Tibial nerve (tissue), 4 donors: ENCODE measurements at regions not wholly inside any gene's neighbourhood (a gene's known extent, or its start where the extent isn't known, plus 50 kb on each side); places are given as distances from the start of the nearest gene placed in this dataset.

ENCODE experiments used
- DNase-seq, 2 donors: peaks; one replicate each; pipeline ENCODE4 v3.0.0-alpha.2; 2019; ENCODE audit warnings: low spot score in 2 of 2
- H3K27ac ChIP-seq, 4 donors: fragments of 200-600 bp; sonication (generic) in 3 of 4; one replicate each; pipeline ENCODE4 v1.5.1; 2017 to 2019; ENCODE audit warnings: mild to moderate bottlenecking in 1 of 4
- H3K27me3 ChIP-seq, 2 donors: fragments of 200-600 bp; sonication (generic) in 1 of 2; one replicate each; pipeline versions ENCODE4 v1.5.1 to v1.6.0; 2017 to 2019
- H3K36me3 ChIP-seq, 3 donors: fragments of 200-600 bp; sonication (generic); one replicate each; pipeline ENCODE4 v1.5.1; 2018 to 2019
- H3K4me1 ChIP-seq, 4 donors: fragments of 200-600 bp; sonication (generic) in 3 of 4; one replicate each; pipeline ENCODE4 v1.5.1; 2017 to 2019
- H3K4me3 ChIP-seq, 4 donors: fragments of 200-600 bp; sonication (generic) in 3 of 4; one replicate each; pipeline ENCODE4 v1.5.1; 2017 to 2019; ENCODE audit warnings: mild to moderate bottlenecking in 1 of 4, moderate library complexity in 1 of 4
- H3K9me3 ChIP-seq, 4 donors: fragments of 200-600 bp; sonication (generic) in 3 of 4; one replicate each; pipeline ENCODE4 v1.5.1; 2017 to 2019
- CTCF ChIP-seq, 5 experiments: fragments of 200-600 bp in 3 of 5; fragments of 450-650 bp in 2 of 5; sonication (generic) in 3 of 5; IDR thresholded peaks; one replicate each; pipeline ENCODE4 v1.5.1; 2016 to 2019; ENCODE audit warnings: antibody characterized with exemption in 5 of 5, mild to moderate bottlenecking in 3 of 5, moderate library complexity in 2 of 5
- EP300 ChIP-seq, 2 donors: sonication (generic); formaldehyde crosslinking; IDR thresholded peaks; one replicate each; pipeline ENCODE4 v1.6.1; 2017; ENCODE audit warnings: antibody characterized with exemption in 2 of 2, mild to moderate bottlenecking in 1 of 2
- POLR2A ChIP-seq, 2 donors: fragments of 450-650 bp; IDR thresholded peaks; one replicate each; pipeline ENCODE4 v1.6.1; 2017; ENCODE audit warnings: antibody characterized with exemption in 2 of 2, mild to moderate bottlenecking in 2 of 2, moderate library complexity in 2 of 2
- WGBS, 2 donors: methylation state at CpG; one replicate each; pipeline ENCODE4 v1.1.5; 2018; 5-methylcytosine and 5-hydroxymethylcytosine counted together

- Histone ChIP-seq H3K27me3 (no peaks in the 10 kb centered on the region), H3K27ac (no peak overlapping the region), H3K9me3 (peaks cover 0 to 9% (median 0%) of the 10 kb centered on the region in 4 donors), H3K4me1 (no peaks in the 10 kb centered on the region), H3K4me3 (no peak overlapping the region), H3K36me3 (no peaks in the 10 kb centered on the region)
- TF ChIP-seq EP300 (IDR thresholded peaks at IDR 0.05) (no peak), POLR2A (IDR thresholded peaks at IDR 0.05) (no peak), CTCF (IDR thresholded peaks at IDR 0.05) (no peak)
- 52 to 62% methylated on average over 3 of the region's 3 CpGs for WGBS, 2 donors
- no peak for DNase-seq
Observed at GRCh38 chr7:19392246-19392645, 247.0 kb upstream of the FERD3L start.

- DNase-seq: no peak
- Histone ChIP-seq H3K4me3 (no peak overlapping the region), H3K4me1 (no peaks in the 10 kb centered on the region), H3K36me3 (no peaks in the 10 kb centered on the region), H3K27me3 (no peaks in the 10 kb centered on the region), H3K9me3 (peaks cover 0 to 9% (median 0%) of the 10 kb centered on the region in 4 donors), H3K27ac (no peak overlapping the region)
- TF ChIP-seq CTCF (IDR thresholded peaks at IDR 0.05): no peak
- no peak for TF ChIP-seq POLR2A (IDR thresholded peaks at IDR 0.05)
- no peak for TF ChIP-seq EP300 (IDR thresholded peaks at IDR 0.05)
- 50 to 55% methylated on average over 5 of the region's 5 CpGs for WGBS, 2 donors
Observed at GRCh38 chr7:19390795-19391194, 245.6 kb upstream of the FERD3L start.

GRCh38 chr7:19381321-19381720 lies 236.1 kb upstream of the FERD3L start:
- Histone ChIP-seq H3K36me3 (no peaks in the 10 kb centered on the region), H3K4me1 (peaks cover 0 to 7% (median 0%) of the 10 kb centered on the region in 4 donors), H3K27me3 (no peaks in the 10 kb centered on the region), H3K9me3 (no peaks in the 10 kb centered on the region), H3K4me3 (no peak overlapping the region), H3K27ac (no peak overlapping the region)
- no peak for DNase-seq
- WGBS, 2 donors: 76 to 77% methylated on average over 1 of the region's 1 CpG
- TF ChIP-seq CTCF (IDR thresholded peaks at IDR 0.05) (no peak), POLR2A (IDR thresholded peaks at IDR 0.05) (no peak), EP300 (IDR thresholded peaks at IDR 0.05) (no peak)

DNA sequence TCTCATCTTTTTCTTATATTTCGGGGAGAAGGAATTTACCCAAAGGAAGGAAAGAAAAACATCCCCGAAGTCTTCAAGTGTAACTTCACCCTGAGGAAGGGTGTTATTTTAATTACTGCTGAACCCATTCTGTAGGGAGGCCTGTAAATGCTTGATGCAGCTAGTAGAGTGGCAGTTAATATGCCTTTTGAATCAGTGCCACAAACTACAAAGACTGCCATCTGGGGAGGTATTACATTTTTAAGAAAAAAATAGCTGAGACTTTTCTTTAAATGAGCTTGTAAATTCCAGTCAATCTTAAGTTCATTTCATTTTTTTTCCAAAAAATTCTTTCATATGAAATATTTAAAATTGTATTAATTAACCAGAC lies 233.1 kb upstream of the FERD3L start:
- Histone ChIP-seq H3K27ac (no peak overlapping the region), H3K27me3 (no peaks in the 10 kb centered on the region), H3K9me3 (no peaks in the 10 kb centered on the region), H3K36me3 (no peaks in the 10 kb centered on the region), H3K4me3 (no peak overlapping the region), H3K4me1 (peaks cover 0 to 7% (median 0%) of the 10 kb centered on the region in 4 donors)
- no peak for DNase-seq
- 44 to 54% methylated on average over 2 of the region's 2 CpGs for WGBS, 2 donors
- TF ChIP-seq CTCF (IDR thresholded peaks at IDR 0.05) (no peak), POLR2A (IDR thresholded peaks at IDR 0.05) (no peak), EP300 (IDR thresholded peaks at IDR 0.05) (no peak)

DNA sequence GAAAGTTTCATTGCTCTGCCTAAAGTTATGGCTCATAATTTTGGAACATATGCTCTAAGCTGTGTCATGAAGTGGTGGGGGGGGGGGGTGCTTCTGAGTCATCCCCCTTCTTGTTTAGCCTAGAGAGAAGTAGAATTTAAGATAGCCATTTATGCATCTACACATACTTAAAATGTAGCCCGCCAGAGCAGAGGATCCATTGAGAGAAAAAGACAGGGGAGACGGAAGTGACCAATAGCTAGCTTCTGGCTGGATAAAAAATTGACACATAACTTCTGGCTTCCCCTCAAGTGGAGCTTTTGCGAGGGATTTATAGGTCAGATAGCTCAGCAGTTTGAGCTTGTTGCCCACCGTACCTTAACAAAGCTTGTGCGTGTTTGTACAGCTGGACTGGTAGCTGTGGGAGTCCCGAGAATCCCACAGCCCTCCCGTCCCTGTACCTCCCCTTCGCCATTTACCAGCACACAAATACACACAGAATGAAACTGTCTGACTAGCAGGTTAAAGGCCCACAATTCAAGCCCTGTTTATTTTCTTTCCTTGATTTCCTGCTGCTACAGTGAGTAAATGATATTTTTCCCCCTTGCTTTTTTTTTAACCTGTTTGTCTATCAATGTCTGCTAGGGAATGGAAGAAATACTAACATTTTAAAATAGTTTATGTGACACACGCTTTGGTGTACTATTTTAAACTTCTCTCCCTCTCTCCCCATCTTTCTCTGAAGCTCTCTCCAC lies 232.6 kb upstream of the FERD3L start:
- Histone ChIP-seq H3K36me3 (no peaks in the 10 kb centered on the region), H3K9me3 (no peaks in the 10 kb centered on the region), H3K4me1 (peaks cover 0 to 7% (median 0%) of the 10 kb centered on the region in 4 donors), H3K4me3 (no peak overlapping the region), H3K27ac (no peak overlapping the region), H3K27me3 (no peaks in the 10 kb centered on the region)
- WGBS, 2 donors: 51 to 52% methylated on average over 9 of the region's 9 CpGs
- DNase-seq: no peak
- TF ChIP-seq CTCF (IDR thresholded peaks at IDR 0.05) (no peak), POLR2A (IDR thresholded peaks at IDR 0.05) (no peak), EP300 (IDR thresholded peaks at IDR 0.05) (no peak)
